Keratinocyte (primary cell): ENCODE measurements at regions not wholly inside any gene's neighbourhood (a gene's known extent, or its start where the extent isn't known, plus 50 kb on each side); places are given as distances from the start of the nearest gene placed in this dataset.

Experiments used
- DNase-seq: peaks from one replicate; pipeline ENCODE4 v3.0.0-alpha.2; 2011; ENCODE audit warnings: low read depth, missing footprints, low spot score
- FAIRE-seq: peaks from 2 replicates; lab custom pipeline; 2011; peaks lifted over from hg19 to GRCh38; lab: Jason Lieb, UNC
- H2AFZ ChIP-seq: 2 replicates; pipeline ENCODE4 v1.6.0; 2012; ENCODE audit warnings: low read length, control low read depth, inconsistent platforms; ENCODE audit not compliant: control insufficient read depth
- H3K27ac ChIP-seq: 2 replicates; pipeline ENCODE4 v1.5.1; 2011; ENCODE audit warnings: low read length; ENCODE audit not compliant: control insufficient read depth, insufficient read depth
- H3K27me3 ChIP-seq: 3 replicates; pipeline ENCODE4 v1.6.0; 2011; ENCODE audit warnings: low read length; ENCODE audit not compliant: control insufficient read depth, insufficient read depth; ENCODE audit errors: extremely low read depth
- H3K36me3 ChIP-seq, 2 experiments: 2 replicates in 1 of 2; 3 replicates in 1 of 2; pipeline ENCODE4 v1.5.1; 2011; ENCODE audit warnings: low read length in 2 of 2, mild to moderate bottlenecking in 1 of 2; ENCODE audit not compliant: control insufficient read depth in 2 of 2, insufficient read depth in 2 of 2; ENCODE audit errors: extremely low read depth in 1 of 2
- H3K4me1 ChIP-seq: 3 replicates; pipeline ENCODE4 v1.5.1; 2011; ENCODE audit warnings: low read length; ENCODE audit not compliant: control insufficient read depth, insufficient read depth; ENCODE audit errors: extremely low read depth
- H3K4me2 ChIP-seq: 3 replicates; pipeline ENCODE4 v1.6.0; 2011; ENCODE audit warnings: low read depth, low read length; ENCODE audit not compliant: control insufficient read depth, insufficient read depth; ENCODE audit errors: extremely low read depth
- H3K4me3 ChIP-seq, 3 experiments: fragments of 200-600 bp in 1 of 3; sonication (generic) in 1 of 3; 2 replicates in 2 of 3; 3 replicates in 1 of 3; pipeline ENCODE4 v1.5.1; 2011 to 2016; ENCODE audit warnings: low read length in 3 of 3, mild to moderate bottlenecking in 3 of 3, control low read depth in 2 of 3, inconsistent platforms in 1 of 3, low read depth in 1 of 3, mixed read lengths in 1 of 3, mixed run types in 1 of 3, moderate library complexity in 1 of 3; ENCODE audit not compliant: control insufficient read depth in 2 of 3, insufficient read depth in 2 of 3; ENCODE audit errors: extremely low read depth in 1 of 3
- H3K79me2 ChIP-seq: 2 replicates; pipeline ENCODE4 v1.6.0; 2012; ENCODE audit warnings: low read length; ENCODE audit not compliant: control insufficient read depth, insufficient read depth
- H3K9ac ChIP-seq: 3 replicates; pipeline ENCODE4 v1.6.0; 2011; ENCODE audit warnings: low read length; ENCODE audit not compliant: control insufficient read depth, insufficient read depth; ENCODE audit errors: extremely low read depth
- H3K9me1 ChIP-seq: 3 replicates; pipeline ENCODE4 v1.6.0; 2011; ENCODE audit warnings: low read length; ENCODE audit not compliant: control insufficient read depth, insufficient read depth; ENCODE audit errors: extremely low read depth
- H3K9me3 ChIP-seq: 2 replicates; pipeline ENCODE4 v1.5.1; 2012; ENCODE audit warnings: low read depth, low read length; ENCODE audit not compliant: control insufficient read depth
- H4K20me1 ChIP-seq: 3 replicates; pipeline ENCODE4 v1.6.0; 2011; ENCODE audit warnings: low read length; ENCODE audit not compliant: control insufficient read depth, insufficient read depth; ENCODE audit errors: extremely low read depth
- CTCF ChIP-seq, 3 experiments: IDR thresholded peaks in 1 of 3; conservative IDR thresholded peaks in 1 of 3; optimal IDR thresholded peaks in 1 of 3; 2 replicates in 2 of 3; 3 replicates in 1 of 3; pipeline versions ENCODE3 to v1.5.1; 2011; ENCODE audit warnings: low read length in 3 of 3, mild to moderate bottlenecking in 3 of 3, moderate library complexity in 2 of 3, control low read depth in 1 of 3, inconsistent platforms in 1 of 3; ENCODE audit not compliant: insufficient read depth in 2 of 3; ENCODE audit errors: extremely low read depth in 1 of 3
- EZH2 ChIP-seq: IDR thresholded peaks from one replicate; pipeline ENCODE4 v1.6.1; 2012; ENCODE audit warnings: inconsistent platforms, mild to moderate bottlenecking, low read length, moderate library complexity
- dilution Hi-C: fragments of 300-500 bp; cut with MboI; formaldehyde crosslinking; loops from one replicate; pipeline ENCODE4 v1.7.0; 2020; ENCODE audit warnings: low sequenced_read_pairs; ENCODE audit not compliant: extremely low pct_ligation_motif_present

GRCh38 chr1:55816456-55817426 lies 601.6 kb upstream of the USP24 start:
- Histone ChIP-seq H3K9me3 (no peaks in the 10 kb centered on the region), H3K9me1 (no peaks in the 10 kb centered on the region), H4K20me1 (no peaks in the 10 kb centered on the region), H3K27me3 (no peaks in the 10 kb centered on the region), H3K9ac (no peak overlapping the region), H3K79me2 (no peaks in the 10 kb centered on the region), H3K27ac (no peak overlapping the region), H3K4me3 (no peak overlapping the region), H3K4me1 (no peaks in the 10 kb centered on the region), H3K4me2 (no peak overlapping the region), H2AFZ (no peak overlapping the region), H3K36me3 (no peaks in the 10 kb centered on the region)
- no peak for TF ChIP-seq EZH2
- dilution Hi-C loops: no loop called here
- FAIRE-seq: no peak
- no peak for DNase-seq

- H4K20me1 ChIP-seq: no peaks in the 10 kb centered on the region
- no peak for DNase-seq
- H3K79me2 ChIP-seq: no peaks in the 10 kb centered on the region
- no peak overlapping the region for H3K9ac ChIP-seq
- H3K36me3 ChIP-seq: no peaks in the 10 kb centered on the region
- no peak overlapping the region for H3K4me2 ChIP-seq
- H3K27me3 ChIP-seq: no peaks in the 10 kb centered on the region
- H2AFZ ChIP-seq: no peak overlapping the region
- no peak for FAIRE-seq
- no peaks in the 10 kb centered on the region for H3K9me3 ChIP-seq
- no peaks in the 10 kb centered on the region for H3K4me1 ChIP-seq
- dilution Hi-C loops: no loop called here
- no peaks in the 10 kb centered on the region for H3K9me1 ChIP-seq
- no peak overlapping the region for H3K27ac ChIP-seq
- TF ChIP-seq CTCF (optimal IDR thresholded peaks at IDR 0.05 in 1 of 3, IDR thresholded peaks at IDR 0.05 in 1 of 3, conservative IDR thresholded peaks at IDR 0.05 in 1 of 3; ENCODE audit: extremely low read depth in 1 of 3, insufficient read depth in 2 of 3, low read length in 3 of 3) (no peak), EZH2 (no peak)
- no peak overlapping the region for H3K4me3 ChIP-seq
Measured at GRCh38 chr1:55815745-55816455, 600.7 kb upstream of the USP24 start.
